ENCODE measurements at regions not wholly inside any gene's neighbourhood (a gene's known extent, or its start where the extent isn't known, plus 50 kb on each side); places are given as distances from the start of the nearest gene placed in this dataset.

DNA sequence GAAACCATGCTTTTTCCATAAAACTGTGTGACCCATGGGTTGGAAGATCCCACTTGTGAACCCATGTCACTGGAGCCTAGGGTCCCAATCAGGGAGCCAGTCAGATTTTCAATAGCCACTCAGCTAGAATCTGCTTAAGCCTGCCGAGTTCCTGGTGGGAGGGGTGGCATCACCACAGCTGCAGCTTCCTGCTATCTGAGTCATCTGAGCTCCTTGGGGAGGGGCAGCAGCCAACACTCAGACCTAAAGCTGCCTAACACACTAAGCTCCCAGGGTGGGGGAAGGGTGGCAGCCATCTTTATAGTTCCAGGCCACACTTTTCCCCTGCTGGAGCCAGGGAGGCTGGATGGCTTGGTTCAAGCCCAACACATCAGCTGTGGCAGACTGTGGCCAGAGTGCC lies 350.1 kb downstream of the C4orf33 start:
- Mint-ChIP-seq H3K4me1 (ENCODE audit: low read depth) (no peaks in the 10 kb centered on the region), H3K36me3 (ENCODE audit: low read depth) (no peaks in the 10 kb centered on the region), H3K4me3 (no peak overlapping the region), H3K27me3 (no peaks in the 10 kb centered on the region), H3K27ac (no peak overlapping the region), H3K9me3 (no peaks in the 10 kb centered on the region)
- Histone ChIP-seq H3K4me3 (ENCODE audit: low read length) (no peak overlapping the region), H3K9me3 (ENCODE audit: control insufficient read depth in 1 of 2, insufficient read depth in 1 of 2, low read length in 2 of 2) (peaks cover 0 to 8% of the 10 kb centered on the region in 2 experiments), H3K36me3 (ENCODE audit: insufficient read depth, low read length) (no peaks in the 10 kb centered on the region), H3K27me3 (ENCODE audit: control insufficient read depth in 1 of 2, insufficient read depth in 2 of 2, low read length in 2 of 2) (no peaks in the 10 kb centered on the region), H3K27ac (ENCODE audit: low read depth in 1 of 2, low read length in 2 of 2) (no peak overlapping the region), H3K4me1 (ENCODE audit: insufficient read depth, low read length) (no peaks in the 10 kb centered on the region)
- ATAC-seq (ENCODE audit: poor library complexity) (no peak), DNase-seq (no peak)
- CTCF ChIA-PET = no interaction called here
- POLR2A ChIA-PET = no interaction called here
- intact Hi-C loops (cut with DNase I, micrococcal nuclease) = no loop called here
- TF ChIP-seq, protein P1, sequence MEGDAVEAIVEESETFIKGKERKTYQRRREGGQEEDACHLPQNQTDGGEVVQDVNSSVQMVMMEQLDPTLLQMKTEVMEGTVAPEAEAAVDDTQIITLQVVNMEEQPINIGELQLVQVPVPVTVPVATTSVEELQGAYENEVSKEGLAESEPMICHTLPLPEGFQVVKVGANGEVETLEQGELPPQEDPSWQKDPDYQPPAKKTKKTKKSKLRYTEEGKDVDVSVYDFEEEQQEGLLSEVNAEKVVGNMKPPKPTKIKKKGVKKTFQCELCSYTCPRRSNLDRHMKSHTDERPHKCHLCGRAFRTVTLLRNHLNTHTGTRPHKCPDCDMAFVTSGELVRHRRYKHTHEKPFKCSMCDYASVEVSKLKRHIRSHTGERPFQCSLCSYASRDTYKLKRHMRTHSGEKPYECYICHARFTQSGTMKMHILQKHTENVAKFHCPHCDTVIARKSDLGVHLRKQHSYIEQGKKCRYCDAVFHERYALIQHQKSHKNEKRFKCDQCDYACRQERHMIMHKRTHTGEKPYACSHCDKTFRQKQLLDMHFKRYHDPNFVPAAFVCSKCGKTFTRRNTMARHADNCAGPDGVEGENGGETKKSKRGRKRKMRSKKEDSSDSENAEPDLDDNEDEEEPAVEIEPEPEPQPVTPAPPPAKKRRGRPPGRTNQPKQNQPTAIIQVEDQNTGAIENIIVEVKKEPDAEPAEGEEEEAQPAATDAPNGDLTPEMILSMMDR (IDR thresholded peaks at IDR 0.05) = no peak

DNA sequence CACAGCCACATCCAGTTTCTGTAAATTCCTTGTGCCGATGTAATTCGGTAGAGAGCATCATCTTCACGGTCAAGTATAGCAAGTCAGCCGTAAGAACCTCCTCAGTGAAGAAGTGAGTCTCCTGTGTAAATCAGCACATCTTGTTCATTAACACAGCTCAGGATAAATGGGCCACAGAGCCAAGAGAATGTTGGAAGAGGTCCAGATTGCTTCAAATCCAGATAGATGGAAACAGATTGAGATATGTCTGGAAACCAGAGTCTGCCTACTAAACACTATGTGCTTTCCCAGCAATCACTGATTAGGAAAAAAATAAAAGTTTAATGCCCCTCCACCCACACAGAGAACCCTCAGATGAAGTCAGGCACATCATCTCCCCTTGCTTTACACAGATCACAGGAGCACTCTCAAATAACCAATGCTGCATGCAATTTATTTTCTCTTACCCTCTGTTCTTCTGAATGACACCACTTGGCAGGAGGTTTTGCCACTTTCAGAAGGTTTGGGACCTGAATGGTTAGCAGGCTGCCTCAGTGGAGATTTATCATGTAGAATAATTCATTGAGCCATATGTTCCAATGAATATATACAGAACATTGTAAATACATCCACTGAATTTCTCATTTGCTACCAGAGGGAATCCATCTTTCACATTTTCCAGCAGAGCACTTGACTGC lies 357.7 kb downstream of the C4orf33 start:
- H3K9me3 ChIP-seq (ENCODE audit: control insufficient read depth in 1 of 2, insufficient read depth in 1 of 2, low read length in 2 of 2) = no peaks in the 10 kb centered on the region
- no peaks in the 10 kb centered on the region for H3K4me1 ChIP-seq (ENCODE audit: insufficient read depth, low read length)
- ChIA-PET CTCF (no interaction called here), POLR2A (no interaction called here)
- TF ChIP-seq, protein P1 (IDR thresholded peaks at IDR 0.05) = no peak
- Mint-ChIP-seq H3K27me3 (no peaks in the 10 kb centered on the region), H3K4me3 (no peak overlapping the region), H3K36me3 (ENCODE audit: low read depth) (no peaks in the 10 kb centered on the region), H3K27ac (no peak overlapping the region), H3K4me1 (ENCODE audit: low read depth) (no peaks in the 10 kb centered on the region), H3K9me3 (no peaks in the 10 kb centered on the region)
- no peak overlapping the region for H3K4me3 ChIP-seq (ENCODE audit: low read length)
- no peak overlapping the region for H3K27ac ChIP-seq (ENCODE audit: low read depth in 1 of 2, low read length in 2 of 2)
- intact Hi-C loops (cut with DNase I, micrococcal nuclease) = no loop called here
- H3K36me3 ChIP-seq (ENCODE audit: insufficient read depth, low read length) = no peaks in the 10 kb centered on the region
- DNase-seq = no peak
- H3K27me3 ChIP-seq (ENCODE audit: control insufficient read depth in 1 of 2, insufficient read depth in 2 of 2, low read length in 2 of 2) = no peaks in the 10 kb centered on the region
- no peak for ATAC-seq (ENCODE audit: poor library complexity)

DNA sequence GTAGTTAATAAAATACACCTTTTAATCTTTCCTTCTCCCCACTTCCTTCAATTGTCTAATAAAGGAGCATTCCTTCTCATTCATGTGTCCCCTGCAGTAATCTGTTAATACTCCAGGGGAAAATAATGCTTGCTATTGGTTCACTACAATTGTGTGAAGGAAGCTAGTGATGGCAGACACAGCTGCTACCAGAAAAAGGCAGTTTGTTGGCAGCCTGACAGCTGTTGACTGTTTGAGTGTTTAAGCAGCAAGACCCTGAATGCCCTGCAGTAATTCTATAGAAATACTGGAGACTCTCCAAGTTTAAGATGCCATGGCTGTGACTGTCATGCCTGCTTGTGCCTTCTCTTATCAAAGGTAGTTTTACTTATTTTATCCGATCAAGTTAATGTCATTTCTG lies 359.5 kb downstream of the C4orf33 start:
- Histone ChIP-seq H3K36me3 (ENCODE audit: insufficient read depth, low read length) (no peaks in the 10 kb centered on the region), H3K4me3 (ENCODE audit: low read length) (no peak overlapping the region), H3K27ac (ENCODE audit: low read depth in 1 of 2, low read length in 2 of 2) (no peak overlapping the region), H3K4me1 (ENCODE audit: insufficient read depth, low read length) (no peaks in the 10 kb centered on the region), H3K9me3 (ENCODE audit: control insufficient read depth in 1 of 2, insufficient read depth in 1 of 2, low read length in 2 of 2) (no peaks in the 10 kb centered on the region), H3K27me3 (ENCODE audit: control insufficient read depth in 1 of 2, insufficient read depth in 2 of 2, low read length in 2 of 2) (no peaks in the 10 kb centered on the region)
- ATAC-seq (ENCODE audit: poor library complexity) (no peak), DNase-seq (no peak)
- no peaks in the 10 kb centered on the region for H3K36me3 Mint-ChIP-seq (ENCODE audit: low read depth)
- no peak overlapping the region for H3K4me3 Mint-ChIP-seq
- H3K9me3 Mint-ChIP-seq = no peaks in the 10 kb centered on the region
- intact Hi-C loops (cut with DNase I, micrococcal nuclease) = no loop called here
- TF ChIP-seq, protein P1 (IDR thresholded peaks at IDR 0.05) = no peak
- H3K27me3 Mint-ChIP-seq = no peaks in the 10 kb centered on the region
- ChIA-PET CTCF (no interaction called here), POLR2A (no interaction called here)
- H3K27ac Mint-ChIP-seq = no peak overlapping the region
- H3K4me1 Mint-ChIP-seq (ENCODE audit: low read depth) = no peaks in the 10 kb centered on the region

All from CD4-positive, alpha-beta T cell (primary cell).